ENCODE measurements at regions not wholly inside any gene's neighbourhood (a gene's known extent, or its start where the extent isn't known, plus 50 kb on each side); places are given as distances from the start of the nearest gene placed in this dataset.

DNA sequence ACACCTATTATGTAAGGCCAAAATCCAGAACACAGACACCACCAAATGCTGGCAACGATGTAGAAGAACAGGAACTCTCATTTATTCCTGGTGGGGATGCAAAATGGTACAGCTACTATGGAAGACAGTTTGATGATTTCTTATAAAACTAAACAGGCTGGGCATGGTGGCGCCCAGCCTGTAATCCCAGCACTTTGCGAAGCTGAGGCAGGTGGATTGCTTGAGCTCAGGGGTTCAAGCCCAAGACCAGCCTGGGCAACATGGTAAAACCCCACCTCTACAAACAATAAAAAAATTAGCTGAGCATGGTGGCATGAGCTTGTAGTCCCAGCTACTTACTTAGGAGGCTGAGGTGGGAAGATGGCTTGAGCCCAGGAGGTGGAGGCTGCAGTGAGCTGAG is 98.3 kb downstream of the TUBA3C start:
- ChIA-PET POLR2A (no interaction called here), RAD21 (ENCODE audit: low non-redundant PET in 1 of 2, low total read pairs in 2 of 2, uncharacterized antibody in 2 of 2, unreplicated experiment in 2 of 2) (no interaction called here)
- H3K9ac ChIP-seq (ENCODE audit: low read length) = no peak overlapping the region

More for the DNA sequence above, 98.3 kb downstream of the TUBA3C start:
- CTCF ChIA-PET = no interaction called here
- H3K9me2 ChIP-seq (ENCODE audit: insufficient read depth) = no peaks in the 10 kb centered on the region
- H3K4me1 ChIP-seq (ENCODE audit: control insufficient read depth in 1 of 2, insufficient read depth in 2 of 2, low read length in 2 of 2) = no peaks in the 10 kb centered on the region
- intact Hi-C loops (cut with micrococcal nuclease) = no loop called here
- no peaks in the 10 kb centered on the region for H4K20me1 ChIP-seq (ENCODE audit: insufficient read depth)
- DNase-seq (ENCODE audit: low read depth, low spot score) (no peak), ATAC-seq (no peak)
- H3K27me3 ChIP-seq (ENCODE audit: insufficient read depth, low read length) = no peaks in the 10 kb centered on the region
- H3K36me3 ChIP-seq (ENCODE audit: control insufficient read depth in 1 of 2, insufficient read depth in 2 of 2, low read length in 2 of 2) = no peaks in the 10 kb centered on the region
- BruUV-seq (replicated peaks) = no TSS peak
- H3K79me2 ChIP-seq (ENCODE audit: insufficient read depth, low read length) = no peaks in the 10 kb centered on the region
- H3K27ac ChIP-seq (ENCODE audit: low read depth, low read length) = no peak overlapping the region
- H3K9me3 ChIP-seq (ENCODE audit: control insufficient read depth in 1 of 2, insufficient read depth in 1 of 2, low read depth in 1 of 2, low read length in 2 of 2) = peaks cover 0 to 16% of the 10 kb centered on the region in 2 experiments; a peak in 2 of 4 replicates
- H3K4me3 ChIP-seq (replicated peaks in 1 of 2; ENCODE audit: low read depth in 1 of 2, low read length in 2 of 2) = no peak overlapping the region
- TF ChIP-seq SP1 (IDR thresholded peaks at IDR 0.05; ENCODE audit: low read depth) (no peak), EGR1 (IDR thresholded peaks at IDR 0.05; ENCODE audit: low read depth) (no peak), CEBPB (IDR thresholded peaks at IDR 0.05; ENCODE audit: low read depth) (no peak), YY1 (IDR thresholded peaks at IDR 0.05; ENCODE audit: extremely low read depth, insufficient replicate concordance, low read depth, low read length) (no peak), CBX3 (IDR thresholded peaks at IDR 0.05; ENCODE audit: low read depth) (no peak), EZH2 (IDR thresholded peaks at IDR 0.05) (no peak), RAD21 (IDR thresholded peaks at IDR 0.05; ENCODE audit: low read depth) (no peak), ELF1 (IDR thresholded peaks at IDR 0.05; ENCODE audit: borderline replicate concordance, low read depth) (no peak), ZFX (IDR thresholded peaks at IDR 0.05) (no peak), POLR2A (IDR thresholded peaks at IDR 0.05; ENCODE audit: borderline replicate concordance, extremely low read depth, insufficient read depth, insufficient read length) (no peak)
- TF ChIP-seq, protein P1, sequence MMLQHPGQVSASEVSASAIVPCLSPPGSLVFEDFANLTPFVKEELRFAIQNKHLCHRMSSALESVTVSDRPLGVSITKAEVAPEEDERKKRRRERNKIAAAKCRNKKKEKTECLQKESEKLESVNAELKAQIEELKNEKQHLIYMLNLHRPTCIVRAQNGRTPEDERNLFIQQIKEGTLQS (IDR thresholded peaks at IDR 0.05) = no peak
- TF ChIP-seq, protein P2, sequence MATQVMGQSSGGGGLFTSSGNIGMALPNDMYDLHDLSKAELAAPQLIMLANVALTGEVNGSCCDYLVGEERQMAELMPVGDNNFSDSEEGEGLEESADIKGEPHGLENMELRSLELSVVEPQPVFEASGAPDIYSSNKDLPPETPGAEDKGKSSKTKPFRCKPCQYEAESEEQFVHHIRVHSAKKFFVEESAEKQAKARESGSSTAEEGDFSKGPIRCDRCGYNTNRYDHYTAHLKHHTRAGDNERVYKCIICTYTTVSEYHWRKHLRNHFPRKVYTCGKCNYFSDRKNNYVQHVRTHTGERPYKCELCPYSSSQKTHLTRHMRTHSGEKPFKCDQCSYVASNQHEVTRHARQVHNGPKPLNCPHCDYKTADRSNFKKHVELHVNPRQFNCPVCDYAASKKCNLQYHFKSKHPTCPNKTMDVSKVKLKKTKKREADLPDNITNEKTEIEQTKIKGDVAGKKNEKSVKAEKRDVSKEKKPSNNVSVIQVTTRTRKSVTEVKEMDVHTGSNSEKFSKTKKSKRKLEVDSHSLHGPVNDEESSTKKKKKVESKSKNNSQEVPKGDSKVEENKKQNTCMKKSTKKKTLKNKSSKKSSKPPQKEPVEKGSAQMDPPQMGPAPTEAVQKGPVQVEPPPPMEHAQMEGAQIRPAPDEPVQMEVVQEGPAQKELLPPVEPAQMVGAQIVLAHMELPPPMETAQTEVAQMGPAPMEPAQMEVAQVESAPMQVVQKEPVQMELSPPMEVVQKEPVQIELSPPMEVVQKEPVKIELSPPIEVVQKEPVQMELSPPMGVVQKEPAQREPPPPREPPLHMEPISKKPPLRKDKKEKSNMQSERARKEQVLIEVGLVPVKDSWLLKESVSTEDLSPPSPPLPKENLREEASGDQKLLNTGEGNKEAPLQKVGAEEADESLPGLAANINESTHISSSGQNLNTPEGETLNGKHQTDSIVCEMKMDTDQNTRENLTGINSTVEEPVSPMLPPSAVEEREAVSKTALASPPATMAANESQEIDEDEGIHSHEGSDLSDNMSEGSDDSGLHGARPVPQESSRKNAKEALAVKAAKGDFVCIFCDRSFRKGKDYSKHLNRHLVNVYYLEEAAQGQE (IDR thresholded peaks at IDR 0.05; ENCODE audit: low read depth) = no peak
- H3K4me2 ChIP-seq (ENCODE audit: low read length) = no peak overlapping the region
- H2AFZ ChIP-seq (ENCODE audit: low read depth, low read length, poor library complexity, severe bottlenecking) = no peak overlapping the region

Measured in HCT116 (cell line).